HG03097 (cell line): ENCODE measurements at regions not wholly inside any gene's neighbourhood (a gene's known extent, or its start where the extent isn't known, plus 50 kb on each side); places are given as distances from the start of the nearest gene placed in this dataset.
"Not testable (repeated sequence)": the region's sequence is repeated elsewhere in the genome, so short reads cannot be mapped to it uniquely, and the experiment has no call there.

Source experiments
- ATAC-seq: cut with Tn5 transposase; IDR thresholded peaks from one replicate; pipeline ENCODE4 v1.9.1; 2021; ENCODE audit not compliant: unreplicated experiment, low FRiP score

- no peak for ATAC-seq
Measured at GRCh38 chr19:28583242-28583641, 629.7 kb downstream of the UQCRFS1 start.

GRCh38 chr19:28582796-28583195 lies 630.2 kb downstream of the UQCRFS1 start:
- no peak for ATAC-seq

GRCh38 chr19:28582344-28582743 lies 630.6 kb downstream of the UQCRFS1 start:
- ATAC-seq, result no peak

GRCh38 chr19:28581468-28581770 lies 631.5 kb downstream of the UQCRFS1 start:
- ATAC-seq, result no peak

GRCh38 chr19:28578786-28579505 lies 634.0 kb downstream of the UQCRFS1 start:
- ATAC-seq, result no peak

GRCh38 chr19:28578208-28578607 lies 634.7 kb downstream of the UQCRFS1 start:
- no peak for ATAC-seq

GRCh38 chr19:28577666-28578065 lies 635.3 kb downstream of the UQCRFS1 start:
- ATAC-seq, result no peak

GRCh38 chr19:28577233-28577632 lies 635.7 kb downstream of the UQCRFS1 start:
- ATAC-seq, result no peak

GRCh38 chr19:28575816-28576215 lies 637.1 kb downstream of the UQCRFS1 start:
- no peak for ATAC-seq

- not testable (repeated sequence) for ATAC-seq
Measured at GRCh38 chr19:28575312-28575711, 637.6 kb downstream of the UQCRFS1 start.

- ATAC-seq, result no peak
Measured at GRCh38 chr19:28574212-28574611, 638.7 kb downstream of the UQCRFS1 start.

- ATAC-seq, result no peak
Measured at GRCh38 chr19:28569132-28570131, 643.5 kb downstream of the UQCRFS1 start.

GRCh38 chr19:28567834-28568233 lies 645.1 kb downstream of the UQCRFS1 start:
- ATAC-seq, result no peak

GRCh38 chr19:28563964-28564921 lies 648.7 kb downstream of the UQCRFS1 start:
- ATAC-seq, result no peak

- no peak for ATAC-seq
Measured at GRCh38 chr19:28560786-28561185, 652.2 kb downstream of the UQCRFS1 start.

- ATAC-seq, result no peak
Measured at GRCh38 chr19:28558783-28559182, 654.2 kb downstream of the UQCRFS1 start.

GRCh38 chr19:28556371-28556770 lies 656.6 kb downstream of the UQCRFS1 start:
- ATAC-seq, result no peak

- ATAC-seq, result no peak
Measured at GRCh38 chr19:28555317-28555716, 657.6 kb downstream of the UQCRFS1 start.

GRCh38 chr19:28554321-28555091 lies 658.4 kb downstream of the UQCRFS1 start:
- ATAC-seq, result no peak

- no peak for ATAC-seq
Measured at GRCh38 chr19:28553764-28554163, 659.2 kb downstream of the UQCRFS1 start.
